GM19438 (cell line): ENCODE measurements at regions not wholly inside any gene's neighbourhood (a gene's known extent, or its start where the extent isn't known, plus 50 kb on each side); places are given as distances from the start of the nearest gene placed in this dataset.
"Not testable (repeated sequence)": the region's sequence is repeated elsewhere in the genome, so short reads cannot be mapped to it uniquely, and the experiment has no call there.

Source experiments
- ATAC-seq: cut with Tn5 transposase; IDR thresholded peaks from one replicate; pipeline ENCODE4 v1.9.1; 2021; ENCODE audit warnings: low read depth; ENCODE audit not compliant: unreplicated experiment

- no peak for ATAC-seq
Measured at GRCh38 chr7:41438705-41439514, 264.0 kb downstream of the INHBA start.

- no peak for ATAC-seq
Measured at GRCh38 chr7:41437257-41438196, 265.4 kb downstream of the INHBA start.

GRCh38 chr7:41436139-41436538, 266.8 kb downstream of the INHBA start:
- ATAC-seq, result no peak

- ATAC-seq, result not testable (repeated sequence)
Measured at GRCh38 chr7:41435020-41435419, 267.9 kb downstream of the INHBA start.

GRCh38 chr7:41431671-41432070, 271.2 kb downstream of the INHBA start:
- no peak for ATAC-seq

- ATAC-seq, result no peak
Measured at GRCh38 chr7:41428381-41428780, 274.5 kb downstream of the INHBA start.

- ATAC-seq, result no peak
Measured at GRCh38 chr7:41425926-41426325, 277.0 kb downstream of the INHBA start.

GRCh38 chr7:41421056-41421455, 281.8 kb downstream of the INHBA start:
- ATAC-seq, result no peak

GRCh38 chr7:41420421-41420820, 282.5 kb downstream of the INHBA start:
- ATAC-seq, result no peak

GRCh38 chr7:41418337-41418736, 284.6 kb downstream of the INHBA start:
- ATAC-seq, result no peak

- ATAC-seq, result no peak
Measured at GRCh38 chr7:41416208-41416595, 286.7 kb downstream of the INHBA start.

- no peak for ATAC-seq
Measured at GRCh38 chr7:41415471-41416207, 287.3 kb downstream of the INHBA start.

- ATAC-seq, result no peak
Measured at GRCh38 chr7:41415051-41415450, 287.8 kb downstream of the INHBA start.

- no peak for ATAC-seq
Measured at GRCh38 chr7:41404375-41405074, 298.4 kb downstream of the INHBA start.

- no peak for ATAC-seq
Measured at GRCh38 chr7:41403291-41403690, 299.6 kb downstream of the INHBA start.

- no peak for ATAC-seq
Measured at GRCh38 chr7:41401833-41402232, 301.1 kb downstream of the INHBA start.

GRCh38 chr7:41399171-41399570, 303.7 kb downstream of the INHBA start:
- no peak for ATAC-seq

GRCh38 chr7:41391818-41392217, 311.1 kb downstream of the INHBA start:
- no peak for ATAC-seq

GRCh38 chr7:41388933-41389332, 314.0 kb downstream of the INHBA start:
- not testable (repeated sequence) for ATAC-seq

GRCh38 chr7:41385996-41386395, 316.9 kb downstream of the INHBA start:
- no peak for ATAC-seq
